Left ventricle myocardium inferior (tissue), 1 donor: ENCODE measurements at regions not wholly inside any gene's neighbourhood (a gene's known extent, or its start where the extent isn't known, plus 50 kb on each side); places are given as distances from the start of the nearest gene placed in this dataset.

ENCODE experiments used
- DNase-seq: peaks from one replicate; pipeline ENCODE4 v3.0.0-alpha.2; 2020
- H3K27ac ChIP-seq: fragments of 200-600 bp; replicated peaks from 2 replicates; pipeline ENCODE4 v1.8.0; 2021
- H3K27me3 ChIP-seq: fragments of 200-600 bp; 2 replicates; pipeline ENCODE4 v1.8.0; 2021; ENCODE audit warnings: low read depth
- H3K36me3 ChIP-seq: fragments of 200-600 bp; 2 replicates; pipeline ENCODE4 v1.8.0; 2021
- H3K4me1 ChIP-seq: fragments of 200-600 bp; 2 replicates; pipeline ENCODE4 v1.8.0; 2021
- H3K4me3 ChIP-seq: fragments of 200-600 bp; 2 replicates; pipeline ENCODE4 v1.8.0; 2021; ENCODE audit warnings: mild to moderate bottlenecking, moderate library complexity
- H3K9me3 ChIP-seq: fragments of 200-600 bp; replicated peaks from 2 replicates; pipeline ENCODE4 v1.8.0; 2021
- CTCF ChIP-seq: fragments of 200-600 bp; IDR thresholded peaks from 2 replicates; pipeline ENCODE4 v1.8.0; 2021; ENCODE audit warnings: antibody characterized with exemption, mild to moderate bottlenecking, borderline replicate concordance
- intact Hi-C: fragments of 100-400 bp; cut with micrococcal nuclease; formaldehyde crosslinking; loops from one replicate; pipeline ENCODE4 v1.11.0; 2022
- donor health status: DM: no; HTN: yes; CAD: no; lungs with severe emphysema.

GRCh38 chr4:135510582-135510981 lies 1309.0 kb upstream of the PABPC4L start:
- no peak for TF ChIP-seq CTCF

DNA sequence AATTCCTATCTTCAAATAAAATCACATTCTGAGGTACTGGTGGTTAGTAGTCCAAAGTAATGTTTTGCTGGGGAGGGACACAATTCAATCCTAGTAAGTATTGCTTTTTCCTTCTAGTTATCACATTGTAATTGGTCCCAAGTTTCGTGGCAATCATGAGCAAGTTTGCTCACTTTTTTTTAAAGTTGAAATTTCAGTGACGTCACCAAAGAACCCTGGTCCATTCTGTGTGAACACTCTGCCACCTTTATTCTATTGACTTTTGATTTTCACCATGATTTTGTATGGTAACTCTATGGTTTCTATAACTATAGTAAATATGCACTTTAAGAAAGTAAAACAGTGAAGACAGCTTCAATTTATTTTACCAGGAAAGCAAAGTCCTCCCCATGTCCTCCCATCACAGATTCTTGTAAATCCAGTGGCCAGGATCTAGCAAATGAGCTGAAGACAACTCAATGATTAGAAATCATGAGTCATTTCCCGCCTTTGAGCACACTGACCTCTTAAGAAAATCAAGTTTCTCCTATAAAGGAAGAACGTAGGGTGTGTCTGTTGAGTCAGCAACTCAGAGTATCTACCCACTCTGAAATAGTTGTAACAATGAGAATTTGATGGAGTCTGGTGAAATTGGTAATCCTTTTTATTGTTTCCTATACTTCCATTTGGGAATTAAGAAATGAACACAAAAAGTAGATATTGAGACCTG lies 1306.6 kb upstream of the PABPC4L start:
- no peaks in the 10 kb centered on the region for H3K36me3 ChIP-seq
- no peaks in the 10 kb centered on the region for H3K4me1 ChIP-seq
- TF ChIP-seq CTCF: no peak
- H3K27me3 ChIP-seq: no peaks in the 10 kb centered on the region
- H3K9me3 ChIP-seq: no peaks in the 10 kb centered on the region
- intact Hi-C loops: no loop called here
- no peak overlapping the region for H3K27ac ChIP-seq
- H3K4me3 ChIP-seq: no peak overlapping the region
- no peak for DNase-seq

More at GRCh38 chr4:135510582-135510981, 1309.0 kb upstream of the PABPC4L start:
- Histone ChIP-seq H3K9me3 (no peaks in the 10 kb centered on the region), H3K27ac (no peak overlapping the region), H3K36me3 (no peaks in the 10 kb centered on the region), H3K4me1 (no peaks in the 10 kb centered on the region), H3K4me3 (no peak overlapping the region), H3K27me3 (no peaks in the 10 kb centered on the region)
- DNase-seq: no peak
- intact Hi-C loops: no loop called here

DNA sequence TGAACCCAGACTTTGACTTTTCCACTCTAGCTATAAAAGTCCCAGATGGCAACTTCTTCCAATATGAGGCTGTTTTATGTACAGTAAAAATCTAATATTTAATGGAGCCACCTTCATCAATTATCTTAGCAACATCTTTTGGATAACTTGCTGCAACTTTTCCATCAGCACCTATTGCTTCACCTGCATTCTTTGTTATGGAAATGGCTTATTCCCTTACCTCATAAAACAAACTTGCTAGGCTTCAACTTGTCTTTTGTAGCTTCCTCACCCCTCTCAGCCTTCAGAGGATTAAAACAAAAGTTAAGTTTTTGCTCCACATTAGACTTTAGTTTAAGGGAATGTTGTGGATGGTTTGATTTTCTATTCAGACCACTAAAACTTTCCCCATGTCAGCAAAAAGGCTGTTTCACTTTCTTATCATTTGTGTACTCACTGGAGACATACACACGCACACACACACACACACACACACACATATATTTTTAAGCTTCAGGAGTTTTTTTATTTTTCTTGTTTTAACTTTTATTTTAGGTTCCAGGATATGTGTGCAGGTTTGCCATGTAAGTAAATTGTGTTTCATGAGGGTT lies 1296.1 kb upstream of the PABPC4L start:
- H3K36me3 ChIP-seq: no peaks in the 10 kb centered on the region
- intact Hi-C loops: no loop called here
- DNase-seq: no peak

DNA sequence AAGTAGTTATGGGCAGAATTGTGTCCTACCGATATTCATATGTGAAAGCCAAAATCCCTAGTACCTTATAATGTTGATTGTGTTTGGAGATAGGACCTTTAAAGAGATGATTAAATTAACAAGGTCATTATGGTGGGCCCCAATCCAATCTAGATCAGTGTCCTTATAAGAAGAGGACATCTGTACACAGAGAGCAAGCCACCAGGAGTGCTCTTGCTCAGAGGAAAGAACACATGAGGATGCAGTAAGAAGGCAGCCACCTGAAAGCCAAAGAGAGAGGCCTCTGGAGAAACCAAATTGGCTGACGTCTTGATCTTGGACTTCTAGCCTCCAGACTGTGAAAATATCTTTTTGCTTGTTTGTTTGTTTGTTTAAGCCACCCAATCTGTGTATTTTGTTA lies 1290.8 kb upstream of the PABPC4L start:
- Histone ChIP-seq H3K27me3 (no peaks in the 10 kb centered on the region), H3K4me3 (no peak overlapping the region), H3K27ac (no peak overlapping the region), H3K36me3 (no peaks in the 10 kb centered on the region), H3K9me3 (no peaks in the 10 kb centered on the region), H3K4me1 (no peaks in the 10 kb centered on the region)
- DNase-seq: no peak
- TF ChIP-seq CTCF: no peak
- intact Hi-C loops: no loop called here

More for the DNA sequence above, 1296.1 kb upstream of the PABPC4L start:
- Histone ChIP-seq H3K27me3 (no peaks in the 10 kb centered on the region), H3K4me3 (no peak overlapping the region), H3K4me1 (no peaks in the 10 kb centered on the region), H3K27ac (no peak overlapping the region), H3K9me3 (no peaks in the 10 kb centered on the region)
- TF ChIP-seq CTCF: no peak

GRCh38 chr4:135485371-135485770 lies 1283.8 kb upstream of the PABPC4L start:
- intact Hi-C loops: no loop called here
- Histone ChIP-seq H3K27ac (no peak overlapping the region), H3K36me3 (no peaks in the 10 kb centered on the region), H3K27me3 (no peaks in the 10 kb centered on the region), H3K9me3 (no peaks in the 10 kb centered on the region), H3K4me1 (no peaks in the 10 kb centered on the region), H3K4me3 (no peak overlapping the region)
- no peak for DNase-seq
- no peak for TF ChIP-seq CTCF
